G401 (cell line): ENCODE measurements at regions not wholly inside any gene's neighbourhood (a gene's known extent, or its start where the extent isn't known, plus 50 kb on each side); places are given as distances from the start of the nearest gene placed in this dataset.
A peak's percentile ranks its signal among the peaks of the same experiment; 100 is the strongest.
"Not testable (repeated sequence)": the region's sequence is repeated elsewhere in the genome, so short reads cannot be mapped to it uniquely, and the experiment has no call there.

Experiments used
- DNase-seq: peaks from one replicate; pipeline ENCODE4 v3.0.0-alpha.2; 2015; ENCODE audit warnings: low spot score
- in situ Hi-C: cut with HindIII; loops from 2 replicates; pipeline ENCODE4 v1.10.0; 2016; ENCODE audit warnings: low sequenced_read_pairs, mixed read lengths

DNA sequence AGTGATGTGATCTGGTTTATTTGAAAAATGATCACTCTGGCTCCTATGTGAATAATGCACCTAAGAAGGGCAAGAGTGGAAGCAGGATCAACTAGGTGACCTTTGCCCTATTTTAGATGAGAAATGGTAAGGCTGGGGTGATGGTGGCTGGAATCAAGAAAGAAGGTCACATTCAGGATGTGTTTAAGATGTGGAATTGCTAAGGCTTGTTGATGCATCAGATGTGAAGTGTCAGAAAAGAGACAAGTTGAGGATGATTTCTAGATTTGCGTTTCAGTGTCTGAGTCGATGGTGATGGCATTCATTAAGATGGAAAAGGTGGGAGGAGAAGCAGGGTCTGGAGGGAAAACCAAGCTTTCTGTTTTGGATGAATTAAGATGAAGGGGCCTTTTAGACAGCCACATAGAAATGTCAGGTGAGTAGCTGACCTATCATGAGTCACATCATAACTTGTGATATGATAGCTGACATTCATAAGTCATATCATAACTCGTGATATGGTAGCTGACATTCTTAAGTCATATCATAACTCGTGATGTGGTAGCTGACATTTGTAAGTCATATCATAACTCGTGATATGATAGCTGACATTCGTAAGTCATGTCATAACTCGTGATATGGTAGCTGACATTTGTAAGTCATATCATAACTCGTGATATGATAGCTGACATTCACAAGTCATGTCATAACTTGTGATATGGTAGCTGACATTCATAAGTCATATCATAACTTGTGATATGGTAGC, 101.2 kb upstream of the SEC11C start:
- in situ Hi-C loops: no loop called here
- DNase-seq: no peak

- in situ Hi-C loops, DNase-seq: not testable (repeated sequence)
Observed at GRCh38 chr18:59039040-59039320, 100.7 kb upstream of the SEC11C start.

DNA sequence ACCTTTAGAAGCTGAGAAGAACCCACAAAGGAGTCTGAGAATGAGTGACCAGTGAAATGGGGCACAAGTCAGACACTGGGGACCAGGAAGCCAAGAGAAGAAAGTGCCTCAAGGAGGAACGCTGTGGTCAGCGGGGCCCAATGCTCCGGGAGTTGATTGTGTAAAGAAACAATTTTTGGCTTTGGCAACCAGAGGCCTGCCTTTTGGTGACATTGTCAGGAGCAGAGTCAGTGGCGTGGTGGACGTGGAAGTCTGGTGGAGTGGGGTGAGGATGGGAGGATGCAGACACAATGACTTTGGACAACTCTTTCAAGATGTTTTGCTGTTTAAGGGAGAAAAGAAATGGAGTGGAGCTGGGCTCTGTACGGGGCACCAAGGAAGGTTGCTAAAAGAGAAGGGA, 100.2 kb upstream of the SEC11C start:
- in situ Hi-C loops: no loop called here
- DNase-seq: no peak

DNA sequence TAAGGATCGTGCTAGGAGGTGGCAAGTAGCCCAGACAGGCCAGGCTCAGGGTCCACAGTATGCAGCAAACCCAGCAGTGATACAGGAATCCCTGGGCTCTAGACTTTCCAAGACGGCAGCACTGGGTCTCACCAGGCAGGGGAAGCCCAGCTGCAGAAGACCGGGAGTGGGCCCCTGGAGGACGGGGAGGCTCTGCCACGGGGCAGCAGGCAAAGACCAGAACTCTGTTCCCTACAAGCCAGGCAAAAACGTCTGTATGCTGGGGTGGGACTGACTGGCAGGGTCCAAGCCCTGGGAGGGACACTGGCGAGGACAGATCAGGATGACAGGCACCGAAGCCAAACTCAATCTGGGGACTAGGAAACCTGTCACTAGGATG, 98.9 kb upstream of the SEC11C start:
- in situ Hi-C loops: no loop called here
- no peak for DNase-seq

DNA sequence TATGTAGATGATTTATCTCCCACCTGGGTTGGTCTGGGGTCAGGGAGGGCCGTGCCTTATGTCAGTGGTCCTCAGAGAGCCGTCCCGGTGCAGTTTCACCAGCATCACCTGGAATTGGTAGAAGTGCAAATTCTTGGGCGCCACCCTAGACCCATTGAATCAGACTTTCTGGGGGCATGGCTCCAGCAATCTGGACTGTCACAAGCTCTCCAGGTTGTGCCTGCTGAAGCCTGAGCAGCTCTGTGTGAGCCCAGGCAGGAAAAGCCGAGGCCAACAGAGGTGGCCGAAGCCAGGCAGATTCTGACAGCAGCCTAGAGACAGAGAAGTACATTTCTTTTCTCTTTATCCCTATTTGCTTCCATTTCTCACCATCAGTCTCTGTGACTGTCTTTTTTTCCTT, 98.4 kb upstream of the SEC11C start:
- DNase-seq: peak; percentile 64
- in situ Hi-C loops: no loop called here

DNA sequence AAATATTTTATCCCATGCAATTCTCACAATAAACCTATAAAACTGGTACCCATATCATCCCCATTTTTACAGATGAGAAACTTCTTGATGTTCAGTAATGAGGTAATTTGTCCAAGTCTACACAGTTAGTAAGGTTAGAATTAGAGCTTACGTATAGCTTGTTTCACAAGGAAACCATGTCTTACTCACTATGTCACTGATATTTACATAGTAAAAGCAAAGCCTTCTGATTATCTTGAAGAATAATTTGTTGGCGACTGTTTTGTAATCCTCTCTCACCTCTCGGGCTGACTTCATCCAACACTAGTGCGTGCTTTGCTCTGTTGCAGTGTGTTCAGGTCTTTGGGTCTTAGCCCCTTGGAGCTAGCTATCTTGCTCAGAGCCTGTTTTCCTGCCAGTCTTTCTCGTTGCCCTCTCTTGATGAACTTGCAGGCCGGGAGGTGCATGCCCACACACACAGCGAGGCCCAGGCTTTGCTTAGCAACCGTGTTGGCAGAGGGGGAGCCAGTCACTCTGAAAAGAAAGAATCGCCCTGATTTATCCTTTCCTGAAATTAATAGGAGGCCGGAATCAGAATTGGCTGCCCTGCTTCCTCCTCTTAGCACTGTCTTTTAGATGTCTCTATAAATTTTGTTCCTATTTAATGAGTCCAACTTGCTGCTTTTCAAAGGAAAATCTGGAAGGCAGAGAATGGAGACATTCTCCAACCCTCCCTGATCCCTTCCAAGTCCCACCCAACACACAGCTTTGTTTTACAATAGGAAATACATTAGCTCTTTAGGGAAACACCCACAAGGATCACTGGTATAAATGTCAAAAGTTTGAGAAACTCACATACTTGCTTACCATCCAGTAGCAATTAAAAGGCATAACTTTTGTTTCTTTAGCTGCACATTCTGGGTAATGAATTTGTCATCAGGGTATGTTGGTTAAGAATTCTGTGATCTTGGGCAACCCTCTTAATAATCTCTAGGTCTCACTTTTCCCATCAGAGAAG, 97.6 kb upstream of the SEC11C start:
- in situ Hi-C loops: no loop called here
- DNase-seq: peak; percentile 69

- DNase-seq: no peak
- in situ Hi-C loops: no loop called here
Observed at GRCh38 chr18:59044855-59045254, 94.8 kb upstream of the SEC11C start.

DNA sequence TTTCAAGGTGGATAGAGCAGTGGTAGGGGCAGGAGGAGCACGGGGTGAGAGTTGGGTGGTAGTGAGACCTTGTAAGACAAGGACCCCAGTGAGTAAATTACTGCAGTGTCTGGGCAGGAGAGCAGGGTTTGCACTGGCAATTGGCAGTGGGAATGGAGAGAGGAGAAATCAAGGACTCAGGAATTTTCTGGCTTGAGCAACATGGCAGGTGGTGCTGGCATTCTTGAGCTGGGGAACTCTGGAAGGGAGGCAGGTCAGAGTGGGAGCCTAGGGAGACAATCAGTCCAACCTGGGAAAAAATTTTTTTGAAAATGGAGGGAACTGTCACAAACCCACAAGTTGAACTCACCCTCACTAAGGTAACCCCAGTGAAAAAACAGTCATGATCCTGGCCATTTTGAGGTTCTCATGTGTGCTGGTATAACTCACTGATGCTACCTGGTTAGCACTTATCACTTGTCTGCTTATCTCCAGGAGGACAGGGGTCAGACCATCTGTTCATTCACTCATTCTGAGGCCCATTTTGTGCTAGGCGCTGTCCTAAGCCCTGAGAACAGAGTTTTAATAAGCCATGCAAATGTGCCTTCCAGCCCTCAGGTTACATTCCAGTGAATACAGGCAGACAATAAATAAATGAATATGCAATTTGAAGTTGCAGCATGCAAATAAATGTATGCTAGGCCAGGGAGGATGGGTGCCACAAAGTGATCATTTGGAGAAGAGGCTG, 92.2 kb upstream of the SEC11C start:
- in situ Hi-C loops: no loop called here
- DNase-seq: peak; percentile 82

DNA sequence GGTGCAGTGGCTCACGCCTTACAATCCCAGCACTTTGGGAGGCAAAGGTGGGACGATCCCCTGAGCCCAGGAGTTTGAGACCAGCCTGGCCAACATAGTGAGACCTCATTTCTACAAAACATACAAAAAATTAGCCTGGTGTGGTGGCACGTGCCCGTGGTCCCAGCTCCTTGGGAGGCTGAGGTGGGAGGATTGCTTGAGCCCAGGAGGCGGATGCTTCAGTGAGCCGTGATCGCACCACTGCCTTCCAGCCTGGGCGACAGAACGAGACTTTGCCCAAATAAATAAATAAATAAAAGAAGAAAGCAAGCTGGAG, 91.7 kb upstream of the SEC11C start:
- in situ Hi-C loops: no loop called here
- no peak for DNase-seq

DNA sequence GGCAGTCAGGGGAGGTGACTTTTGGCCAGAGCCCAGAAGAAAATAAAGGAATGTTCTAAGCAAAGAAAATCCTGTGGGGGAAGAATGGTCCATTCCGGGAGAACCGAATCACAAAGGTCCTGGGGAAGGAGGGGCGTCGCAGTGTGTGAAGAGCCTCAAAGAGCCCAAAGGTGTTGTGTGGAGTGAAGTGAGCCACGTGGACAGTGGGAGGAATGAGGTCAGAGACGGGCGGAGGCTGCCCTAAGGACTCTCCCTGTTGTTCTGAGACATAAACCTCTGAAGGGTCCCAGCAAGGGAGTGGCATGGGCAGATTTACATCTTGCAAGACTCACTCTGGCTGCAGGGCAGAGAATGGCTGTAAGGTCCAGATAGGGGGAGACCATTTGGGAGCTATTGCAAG, 91.3 kb upstream of the SEC11C start:
- in situ Hi-C loops: no loop called here
- DNase-seq: no peak

DNA sequence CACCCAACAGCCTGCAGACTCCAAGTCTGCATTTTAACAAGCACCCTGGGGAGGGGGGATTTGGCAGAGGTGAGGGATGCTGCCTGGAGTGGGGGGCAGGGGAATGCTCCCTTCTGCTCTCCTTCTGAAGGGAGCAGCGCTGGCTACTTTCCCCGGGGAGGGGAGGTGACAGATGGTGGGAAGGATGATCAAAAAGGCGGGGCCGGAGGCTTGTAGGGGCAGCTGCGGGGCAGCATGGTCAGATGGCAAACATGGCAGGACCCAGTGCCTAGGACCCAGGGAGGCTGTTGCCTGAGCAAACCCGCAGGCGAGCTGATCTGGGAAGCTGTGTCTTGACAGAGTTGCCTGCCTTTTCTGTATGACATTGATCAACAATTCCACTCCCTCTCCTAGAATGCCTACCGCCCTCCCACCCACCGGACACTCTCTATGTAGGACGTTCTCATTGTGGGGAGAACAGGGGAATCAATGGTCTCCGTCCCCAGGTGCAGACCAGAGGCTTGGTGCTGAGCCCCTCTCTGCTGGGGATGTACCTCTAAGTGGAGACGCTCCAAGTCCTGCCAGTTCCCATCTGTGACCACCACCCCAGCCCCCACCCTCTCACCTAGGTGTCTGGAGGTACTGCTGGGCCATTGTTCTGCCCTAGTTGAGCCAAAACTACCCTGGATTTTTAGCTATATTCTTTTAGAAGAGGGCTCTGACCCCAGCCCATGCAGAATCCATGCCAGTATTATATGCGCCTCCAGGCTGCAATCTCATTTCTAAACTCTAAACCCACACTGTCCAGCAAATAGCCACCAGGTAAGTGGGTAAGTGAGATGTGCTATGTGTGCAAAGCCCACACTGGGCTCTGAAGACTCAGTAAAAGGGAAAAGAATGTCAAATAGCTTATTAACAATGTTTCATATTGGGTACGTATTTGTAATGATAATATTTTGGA, 89.7 kb upstream of the SEC11C start:
- peak; percentile 95 for DNase-seq
- in situ Hi-C loops: loop anchor here (25.0 kb wide), 1 partner anchor 263 kb away; no protein-coding TSS in a partner anchor

DNA sequence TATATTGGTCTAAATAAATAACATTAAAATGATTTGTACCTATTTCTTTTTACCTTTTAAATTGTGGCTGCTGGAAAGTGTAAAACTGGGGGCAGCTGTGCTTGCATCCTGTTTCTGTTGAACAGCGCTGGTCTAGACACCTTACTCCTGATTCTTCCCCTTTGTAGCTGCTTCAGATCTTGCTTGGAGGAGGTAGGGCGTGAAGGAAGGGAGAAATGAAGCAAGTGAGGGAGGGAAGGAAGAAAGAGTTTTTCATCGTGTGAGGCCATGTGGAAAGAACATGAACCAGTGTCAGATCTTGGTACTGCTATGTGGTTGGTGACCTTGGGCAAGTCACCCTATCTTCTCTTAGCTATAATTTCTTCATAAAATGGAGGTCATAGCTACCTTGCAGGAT, 89.0 kb upstream of the SEC11C start:
- no peak for DNase-seq
- in situ Hi-C loops: loop anchor here (25.0 kb wide), 1 partner anchor 263 kb away; no protein-coding TSS in a partner anchor

GRCh38 chr18:59051470-59052165, 88.1 kb upstream of the SEC11C start:
- in situ Hi-C loops: loop anchor here (25.0 kb wide), 1 partner anchor 264 kb away; no protein-coding TSS in a partner anchor
- no peak for DNase-seq

- DNase-seq: no peak
- in situ Hi-C loops: loop anchor here (25.0 kb wide), 1 partner anchor 266 kb away; no protein-coding TSS in a partner anchor
Observed at GRCh38 chr18:59052965-59053820, 86.5 kb upstream of the SEC11C start.

DNA sequence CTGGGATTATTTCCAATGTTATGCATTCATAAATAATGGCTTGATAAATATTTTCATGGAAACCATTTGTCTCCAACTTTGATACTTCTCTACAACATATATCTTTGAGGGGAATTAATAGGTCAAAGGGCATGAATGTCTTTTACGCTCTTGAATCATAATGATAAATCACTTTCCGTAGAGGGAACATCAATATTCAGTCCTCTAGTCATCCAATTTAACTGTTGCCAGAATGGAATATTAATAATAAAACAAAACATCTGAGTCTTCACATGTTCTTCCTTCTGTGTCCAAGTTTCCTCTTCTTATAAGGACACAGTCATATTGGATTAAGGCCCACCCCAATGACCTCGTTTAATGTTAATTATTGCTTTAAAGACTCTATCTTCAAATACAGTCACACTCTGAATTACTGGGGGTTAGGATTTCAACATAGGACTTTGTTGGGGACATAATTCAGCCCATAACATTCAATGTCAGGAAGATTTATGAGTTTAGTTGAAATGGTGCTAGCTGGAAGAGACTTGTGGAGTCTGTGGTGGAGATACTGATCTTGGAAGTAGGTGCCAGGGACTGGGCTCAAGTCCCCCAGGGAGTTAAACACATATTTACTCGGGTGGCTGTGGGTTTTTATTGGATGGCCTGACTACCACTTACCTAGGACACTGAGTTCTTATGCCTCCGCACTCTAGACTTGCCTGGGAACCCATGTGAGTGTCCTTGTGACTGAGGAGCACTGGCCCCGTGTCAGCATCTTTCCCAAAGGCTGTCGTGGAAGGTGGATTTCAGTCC, 85.0 kb upstream of the SEC11C start:
- DNase-seq: no peak

GRCh38 chr18:59055345-59056032, 84.2 kb upstream of the SEC11C start:
- in situ Hi-C loops: loop anchor here (25.0 kb wide), 1 partner anchor 268 kb away; no protein-coding TSS in a partner anchor
- DNase-seq: no peak

More for the DNA sequence above, 85.0 kb upstream of the SEC11C start:
- in situ Hi-C loops: loop anchor here (25.0 kb wide), 1 partner anchor 267 kb away; no protein-coding TSS in a partner anchor
